ENCODE measurements at regions not wholly inside any gene's neighbourhood (a gene's known extent, or its start where the extent isn't known, plus 50 kb on each side); places are given as distances from the start of the nearest gene placed in this dataset.

DNA sequence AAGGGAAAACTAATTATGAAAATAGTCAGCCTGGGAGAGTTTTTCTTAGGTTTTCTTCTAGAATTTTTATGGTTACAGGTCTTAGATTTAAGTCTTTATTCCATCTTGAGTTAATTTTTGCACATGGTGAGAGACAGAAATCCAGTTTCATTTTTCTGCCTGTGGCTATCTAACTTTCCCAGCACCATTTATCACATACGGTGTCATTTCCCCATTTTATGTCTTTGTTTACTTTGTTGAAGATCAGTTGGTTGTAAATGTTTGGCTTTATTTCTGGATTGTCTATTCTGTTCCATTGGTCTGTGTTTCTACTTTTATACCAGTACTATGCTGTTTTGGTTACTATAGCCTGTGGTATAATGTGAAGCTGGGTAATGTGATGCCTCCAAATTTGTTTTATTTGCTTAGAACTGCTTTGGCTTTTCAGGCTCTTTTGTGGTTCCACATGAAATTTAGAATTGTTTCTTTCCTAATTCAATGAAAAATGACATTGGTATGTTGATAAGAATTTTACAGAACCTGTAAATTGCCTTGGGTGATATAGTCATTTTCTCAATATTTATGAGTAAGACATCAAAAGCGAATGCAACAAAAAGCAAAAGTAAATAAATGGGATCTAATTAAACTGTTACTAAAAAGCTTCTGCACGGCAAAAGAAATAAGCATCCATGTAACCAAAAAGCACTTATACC is 146.1 kb upstream of the NOL4 start:
- TF ChIP-seq, protein P1, sequence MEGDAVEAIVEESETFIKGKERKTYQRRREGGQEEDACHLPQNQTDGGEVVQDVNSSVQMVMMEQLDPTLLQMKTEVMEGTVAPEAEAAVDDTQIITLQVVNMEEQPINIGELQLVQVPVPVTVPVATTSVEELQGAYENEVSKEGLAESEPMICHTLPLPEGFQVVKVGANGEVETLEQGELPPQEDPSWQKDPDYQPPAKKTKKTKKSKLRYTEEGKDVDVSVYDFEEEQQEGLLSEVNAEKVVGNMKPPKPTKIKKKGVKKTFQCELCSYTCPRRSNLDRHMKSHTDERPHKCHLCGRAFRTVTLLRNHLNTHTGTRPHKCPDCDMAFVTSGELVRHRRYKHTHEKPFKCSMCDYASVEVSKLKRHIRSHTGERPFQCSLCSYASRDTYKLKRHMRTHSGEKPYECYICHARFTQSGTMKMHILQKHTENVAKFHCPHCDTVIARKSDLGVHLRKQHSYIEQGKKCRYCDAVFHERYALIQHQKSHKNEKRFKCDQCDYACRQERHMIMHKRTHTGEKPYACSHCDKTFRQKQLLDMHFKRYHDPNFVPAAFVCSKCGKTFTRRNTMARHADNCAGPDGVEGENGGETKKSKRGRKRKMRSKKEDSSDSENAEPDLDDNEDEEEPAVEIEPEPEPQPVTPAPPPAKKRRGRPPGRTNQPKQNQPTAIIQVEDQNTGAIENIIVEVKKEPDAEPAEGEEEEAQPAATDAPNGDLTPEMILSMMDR (conservative IDR thresholded peaks at IDR 0.05; ENCODE audit: low read depth in 2 of 2) = no peak
- TF ChIP-seq, protein P2, sequence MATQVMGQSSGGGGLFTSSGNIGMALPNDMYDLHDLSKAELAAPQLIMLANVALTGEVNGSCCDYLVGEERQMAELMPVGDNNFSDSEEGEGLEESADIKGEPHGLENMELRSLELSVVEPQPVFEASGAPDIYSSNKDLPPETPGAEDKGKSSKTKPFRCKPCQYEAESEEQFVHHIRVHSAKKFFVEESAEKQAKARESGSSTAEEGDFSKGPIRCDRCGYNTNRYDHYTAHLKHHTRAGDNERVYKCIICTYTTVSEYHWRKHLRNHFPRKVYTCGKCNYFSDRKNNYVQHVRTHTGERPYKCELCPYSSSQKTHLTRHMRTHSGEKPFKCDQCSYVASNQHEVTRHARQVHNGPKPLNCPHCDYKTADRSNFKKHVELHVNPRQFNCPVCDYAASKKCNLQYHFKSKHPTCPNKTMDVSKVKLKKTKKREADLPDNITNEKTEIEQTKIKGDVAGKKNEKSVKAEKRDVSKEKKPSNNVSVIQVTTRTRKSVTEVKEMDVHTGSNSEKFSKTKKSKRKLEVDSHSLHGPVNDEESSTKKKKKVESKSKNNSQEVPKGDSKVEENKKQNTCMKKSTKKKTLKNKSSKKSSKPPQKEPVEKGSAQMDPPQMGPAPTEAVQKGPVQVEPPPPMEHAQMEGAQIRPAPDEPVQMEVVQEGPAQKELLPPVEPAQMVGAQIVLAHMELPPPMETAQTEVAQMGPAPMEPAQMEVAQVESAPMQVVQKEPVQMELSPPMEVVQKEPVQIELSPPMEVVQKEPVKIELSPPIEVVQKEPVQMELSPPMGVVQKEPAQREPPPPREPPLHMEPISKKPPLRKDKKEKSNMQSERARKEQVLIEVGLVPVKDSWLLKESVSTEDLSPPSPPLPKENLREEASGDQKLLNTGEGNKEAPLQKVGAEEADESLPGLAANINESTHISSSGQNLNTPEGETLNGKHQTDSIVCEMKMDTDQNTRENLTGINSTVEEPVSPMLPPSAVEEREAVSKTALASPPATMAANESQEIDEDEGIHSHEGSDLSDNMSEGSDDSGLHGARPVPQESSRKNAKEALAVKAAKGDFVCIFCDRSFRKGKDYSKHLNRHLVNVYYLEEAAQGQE (IDR thresholded peaks at IDR 0.05; ENCODE audit: unreplicated experiment) = no peak

Measured in GM23338 (cell line).